Keratinocyte (primary cell): ENCODE measurements at regions not wholly inside any gene's neighbourhood (a gene's known extent, or its start where the extent isn't known, plus 50 kb on each side); places are given as distances from the start of the nearest gene placed in this dataset.

ENCODE experiments used
- DNase-seq: peaks from one replicate; pipeline ENCODE4 v3.0.0-alpha.2; 2011; ENCODE audit warnings: low read depth, missing footprints, low spot score
- FAIRE-seq: peaks from 2 replicates; lab custom pipeline; 2011; peaks lifted over from hg19 to GRCh38; lab: Jason Lieb, UNC
- H2AFZ ChIP-seq: 2 replicates; pipeline ENCODE4 v1.6.0; 2012; ENCODE audit warnings: low read length, control low read depth, inconsistent platforms; ENCODE audit not compliant: control insufficient read depth
- H3K27ac ChIP-seq: 2 replicates; pipeline ENCODE4 v1.5.1; 2011; ENCODE audit warnings: low read length; ENCODE audit not compliant: control insufficient read depth, insufficient read depth
- H3K27me3 ChIP-seq: 3 replicates; pipeline ENCODE4 v1.6.0; 2011; ENCODE audit warnings: low read length; ENCODE audit not compliant: control insufficient read depth, insufficient read depth; ENCODE audit errors: extremely low read depth
- H3K36me3 ChIP-seq, 2 experiments: 2 replicates in 1 of 2; 3 replicates in 1 of 2; pipeline ENCODE4 v1.5.1; 2011; ENCODE audit warnings: low read length in 2 of 2, mild to moderate bottlenecking in 1 of 2; ENCODE audit not compliant: control insufficient read depth in 2 of 2, insufficient read depth in 2 of 2; ENCODE audit errors: extremely low read depth in 1 of 2
- H3K4me1 ChIP-seq: 3 replicates; pipeline ENCODE4 v1.5.1; 2011; ENCODE audit warnings: low read length; ENCODE audit not compliant: control insufficient read depth, insufficient read depth; ENCODE audit errors: extremely low read depth
- H3K4me2 ChIP-seq: 3 replicates; pipeline ENCODE4 v1.6.0; 2011; ENCODE audit warnings: low read depth, low read length; ENCODE audit not compliant: control insufficient read depth, insufficient read depth; ENCODE audit errors: extremely low read depth
- H3K4me3 ChIP-seq, 3 experiments: fragments of 200-600 bp in 1 of 3; sonication (generic) in 1 of 3; 2 replicates in 2 of 3; 3 replicates in 1 of 3; pipeline ENCODE4 v1.5.1; 2011 to 2016; ENCODE audit warnings: low read length in 3 of 3, mild to moderate bottlenecking in 3 of 3, control low read depth in 2 of 3, inconsistent platforms in 1 of 3, low read depth in 1 of 3, mixed read lengths in 1 of 3, mixed run types in 1 of 3, moderate library complexity in 1 of 3; ENCODE audit not compliant: control insufficient read depth in 2 of 3, insufficient read depth in 2 of 3; ENCODE audit errors: extremely low read depth in 1 of 3
- H3K79me2 ChIP-seq: 2 replicates; pipeline ENCODE4 v1.6.0; 2012; ENCODE audit warnings: low read length; ENCODE audit not compliant: control insufficient read depth, insufficient read depth
- H3K9ac ChIP-seq: 3 replicates; pipeline ENCODE4 v1.6.0; 2011; ENCODE audit warnings: low read length; ENCODE audit not compliant: control insufficient read depth, insufficient read depth; ENCODE audit errors: extremely low read depth
- H3K9me1 ChIP-seq: 3 replicates; pipeline ENCODE4 v1.6.0; 2011; ENCODE audit warnings: low read length; ENCODE audit not compliant: control insufficient read depth, insufficient read depth; ENCODE audit errors: extremely low read depth
- H3K9me3 ChIP-seq: 2 replicates; pipeline ENCODE4 v1.5.1; 2012; ENCODE audit warnings: low read depth, low read length; ENCODE audit not compliant: control insufficient read depth
- H4K20me1 ChIP-seq: 3 replicates; pipeline ENCODE4 v1.6.0; 2011; ENCODE audit warnings: low read length; ENCODE audit not compliant: control insufficient read depth, insufficient read depth; ENCODE audit errors: extremely low read depth
- EZH2 ChIP-seq: IDR thresholded peaks from one replicate; pipeline ENCODE4 v1.6.1; 2012; ENCODE audit warnings: inconsistent platforms, mild to moderate bottlenecking, low read length, moderate library complexity
- dilution Hi-C: fragments of 300-500 bp; cut with MboI; formaldehyde crosslinking; loops from one replicate; pipeline ENCODE4 v1.7.0; 2020; ENCODE audit warnings: low sequenced_read_pairs; ENCODE audit not compliant: extremely low pct_ligation_motif_present
- TF ChIP-seq, protein P1 (sequence below), 3 experiments: IDR thresholded peaks in 1 of 3; conservative IDR thresholded peaks in 1 of 3; optimal IDR thresholded peaks in 1 of 3; 2 replicates in 2 of 3; 3 replicates in 1 of 3; pipeline versions ENCODE3 to v1.5.1; 2011; ENCODE audit warnings: low read length in 3 of 3, mild to moderate bottlenecking in 3 of 3, moderate library complexity in 2 of 3, control low read depth in 1 of 3, inconsistent platforms in 1 of 3; ENCODE audit not compliant: insufficient read depth in 2 of 3; ENCODE audit errors: extremely low read depth in 1 of 3

DNA sequence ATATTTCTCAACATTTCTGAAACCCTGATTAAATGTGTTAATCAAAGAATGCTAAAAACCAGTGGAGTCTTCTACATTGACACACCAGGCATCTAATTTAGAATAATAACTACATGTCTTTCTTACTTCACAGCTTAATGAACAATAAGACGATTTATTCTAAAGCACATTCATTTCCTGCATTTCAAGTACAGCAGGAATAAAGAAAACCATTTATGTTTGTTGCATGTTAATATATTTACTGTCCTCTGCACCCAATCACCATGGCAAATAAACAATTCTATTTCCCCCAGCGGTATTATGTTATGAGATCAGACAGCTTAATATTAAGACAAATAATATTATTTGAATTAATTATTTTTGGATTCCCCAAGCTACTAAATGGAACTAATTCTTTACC, 1336.3 kb upstream of the CADM2 start:
- H4K20me1 ChIP-seq = no peaks in the 10 kb centered on the region
- H3K9me1 ChIP-seq = no peaks in the 10 kb centered on the region
- no peak overlapping the region for H2AFZ ChIP-seq
- no peaks in the 10 kb centered on the region for H3K27me3 ChIP-seq
- no peak overlapping the region for H3K4me3 ChIP-seq
- H3K4me1 ChIP-seq = no peaks in the 10 kb centered on the region
- dilution Hi-C loops = no loop called here
- no peaks in the 10 kb centered on the region for H3K36me3 ChIP-seq
- DNase-seq = no peak
- no peaks in the 10 kb centered on the region for H3K79me2 ChIP-seq
- H3K4me2 ChIP-seq = no peak overlapping the region
- no peak overlapping the region for H3K9ac ChIP-seq
- no peak overlapping the region for H3K27ac ChIP-seq
- H3K9me3 ChIP-seq = no peaks in the 10 kb centered on the region
- TF ChIP-seq EZH2 = no peak
- TF ChIP-seq, protein P1, sequence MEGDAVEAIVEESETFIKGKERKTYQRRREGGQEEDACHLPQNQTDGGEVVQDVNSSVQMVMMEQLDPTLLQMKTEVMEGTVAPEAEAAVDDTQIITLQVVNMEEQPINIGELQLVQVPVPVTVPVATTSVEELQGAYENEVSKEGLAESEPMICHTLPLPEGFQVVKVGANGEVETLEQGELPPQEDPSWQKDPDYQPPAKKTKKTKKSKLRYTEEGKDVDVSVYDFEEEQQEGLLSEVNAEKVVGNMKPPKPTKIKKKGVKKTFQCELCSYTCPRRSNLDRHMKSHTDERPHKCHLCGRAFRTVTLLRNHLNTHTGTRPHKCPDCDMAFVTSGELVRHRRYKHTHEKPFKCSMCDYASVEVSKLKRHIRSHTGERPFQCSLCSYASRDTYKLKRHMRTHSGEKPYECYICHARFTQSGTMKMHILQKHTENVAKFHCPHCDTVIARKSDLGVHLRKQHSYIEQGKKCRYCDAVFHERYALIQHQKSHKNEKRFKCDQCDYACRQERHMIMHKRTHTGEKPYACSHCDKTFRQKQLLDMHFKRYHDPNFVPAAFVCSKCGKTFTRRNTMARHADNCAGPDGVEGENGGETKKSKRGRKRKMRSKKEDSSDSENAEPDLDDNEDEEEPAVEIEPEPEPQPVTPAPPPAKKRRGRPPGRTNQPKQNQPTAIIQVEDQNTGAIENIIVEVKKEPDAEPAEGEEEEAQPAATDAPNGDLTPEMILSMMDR (optimal IDR thresholded peaks at IDR 0.05 in 1 of 3, IDR thresholded peaks at IDR 0.05 in 1 of 3, conservative IDR thresholded peaks at IDR 0.05 in 1 of 3; ENCODE audit: extremely low read depth in 1 of 3, insufficient read depth in 2 of 3, low read length in 3 of 3) = no peak
- FAIRE-seq = no peak

GRCh38 chr3:83625261-83625660, 1333.5 kb upstream of the CADM2 start:
- no peaks in the 10 kb centered on the region for H3K79me2 ChIP-seq
- no peak overlapping the region for H3K4me3 ChIP-seq
- H3K4me2 ChIP-seq = no peak overlapping the region
- H3K9ac ChIP-seq = no peak overlapping the region
- H3K9me3 ChIP-seq = no peaks in the 10 kb centered on the region
- FAIRE-seq (no peak), DNase-seq (no peak)
- no peaks in the 10 kb centered on the region for H3K27me3 ChIP-seq
- no peak overlapping the region for H2AFZ ChIP-seq
- dilution Hi-C loops = no loop called here
- H3K4me1 ChIP-seq = no peaks in the 10 kb centered on the region
- no peaks in the 10 kb centered on the region for H3K36me3 ChIP-seq
- no peaks in the 10 kb centered on the region for H3K9me1 ChIP-seq
- H3K27ac ChIP-seq = no peak overlapping the region
- no peaks in the 10 kb centered on the region for H4K20me1 ChIP-seq
- TF ChIP-seq EZH2 = no peak
- TF ChIP-seq, protein P1 (optimal IDR thresholded peaks at IDR 0.05 in 1 of 3, IDR thresholded peaks at IDR 0.05 in 1 of 3, conservative IDR thresholded peaks at IDR 0.05 in 1 of 3; ENCODE audit: extremely low read depth in 1 of 3, insufficient read depth in 2 of 3, low read length in 3 of 3) = no peak
